HUES48 (cell line): ENCODE measurements at regions not wholly inside any gene's neighbourhood (a gene's known extent, or its start where the extent isn't known, plus 50 kb on each side); places are given as distances from the start of the nearest gene placed in this dataset.

Experiments used
- H3K27ac ChIP-seq: one replicate; pipeline ENCODE4 v1.7.0; 2013; ENCODE audit warnings: low read depth, low read length, inconsistent platforms
- H3K27me3 ChIP-seq: 2 replicates; pipeline ENCODE4 v1.6.1; 2013; ENCODE audit warnings: mild to moderate bottlenecking, low read length; ENCODE audit not compliant: control insufficient read depth, insufficient read depth
- H3K36me3 ChIP-seq: 2 replicates; pipeline ENCODE4 v1.6.1; 2013; ENCODE audit warnings: low read length; ENCODE audit not compliant: control insufficient read depth, insufficient read depth
- H3K4me1 ChIP-seq: 2 replicates; pipeline ENCODE4 v1.6.1; 2013; ENCODE audit warnings: mild to moderate bottlenecking, low read length; ENCODE audit not compliant: control insufficient read depth, insufficient read depth
- H3K4me3 ChIP-seq: 2 replicates; pipeline ENCODE4 v1.5.1; 2013; ENCODE audit warnings: mild to moderate bottlenecking, low read depth, low read length
- H3K9ac ChIP-seq: 2 replicates; pipeline ENCODE4 v1.6.1; 2013; ENCODE audit warnings: mild to moderate bottlenecking, low read depth, low read length, moderate library complexity
- H3K9me3 ChIP-seq: 2 replicates; pipeline ENCODE4 v1.6.1; 2013; ENCODE audit warnings: low read length; ENCODE audit not compliant: control insufficient read depth, insufficient read depth

DNA sequence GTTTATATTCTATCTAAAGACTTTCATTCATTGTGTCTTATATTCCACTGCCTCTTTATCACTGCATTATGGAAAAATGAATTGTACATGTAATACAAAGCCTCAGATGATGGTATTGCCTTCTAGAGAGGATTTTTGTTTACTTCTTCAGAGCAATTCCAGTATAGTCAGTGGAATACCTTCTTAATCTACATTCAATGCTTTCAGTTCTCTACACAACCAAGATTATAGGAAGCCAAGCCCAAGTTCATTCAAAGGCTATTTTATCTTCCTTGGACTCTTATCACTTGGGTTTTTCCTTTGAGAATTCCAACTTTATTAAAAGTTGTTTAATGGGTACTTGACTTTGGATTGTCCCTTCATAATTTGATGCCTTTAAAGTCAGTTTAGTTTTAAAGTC lies 1971.0 kb upstream of the FLRT2 start:
- Histone ChIP-seq H3K27me3 (no peaks in the 10 kb centered on the region), H3K4me3 (no peak overlapping the region), H3K36me3 (no peaks in the 10 kb centered on the region), H3K9me3 (no peaks in the 10 kb centered on the region), H3K27ac (no peak overlapping the region), H3K9ac (no peak overlapping the region), H3K4me1 (no peaks in the 10 kb centered on the region)

DNA sequence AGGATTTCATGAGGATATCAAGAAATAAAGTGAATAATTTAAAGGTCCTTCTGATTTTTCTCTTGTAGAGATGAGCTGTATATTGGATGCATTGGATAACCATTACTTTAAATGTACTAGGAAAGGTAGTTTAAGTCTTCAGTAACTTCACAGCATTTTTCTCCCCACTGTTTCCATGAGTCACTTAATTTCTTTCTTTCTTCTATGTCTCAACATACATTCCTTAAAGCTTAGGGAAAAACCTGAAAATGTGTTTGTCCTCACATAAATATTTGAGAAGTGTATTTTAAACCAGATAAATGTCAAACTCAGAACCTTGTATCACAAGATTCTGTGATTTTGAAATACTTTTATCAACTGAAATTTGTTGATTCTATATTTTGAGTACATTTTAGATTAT lies 1970.2 kb upstream of the FLRT2 start:
- Histone ChIP-seq H3K4me3 (no peak overlapping the region), H3K9me3 (no peaks in the 10 kb centered on the region), H3K27ac (no peak overlapping the region), H3K27me3 (no peaks in the 10 kb centered on the region), H3K36me3 (no peaks in the 10 kb centered on the region), H3K9ac (no peak overlapping the region), H3K4me1 (no peaks in the 10 kb centered on the region)

DNA sequence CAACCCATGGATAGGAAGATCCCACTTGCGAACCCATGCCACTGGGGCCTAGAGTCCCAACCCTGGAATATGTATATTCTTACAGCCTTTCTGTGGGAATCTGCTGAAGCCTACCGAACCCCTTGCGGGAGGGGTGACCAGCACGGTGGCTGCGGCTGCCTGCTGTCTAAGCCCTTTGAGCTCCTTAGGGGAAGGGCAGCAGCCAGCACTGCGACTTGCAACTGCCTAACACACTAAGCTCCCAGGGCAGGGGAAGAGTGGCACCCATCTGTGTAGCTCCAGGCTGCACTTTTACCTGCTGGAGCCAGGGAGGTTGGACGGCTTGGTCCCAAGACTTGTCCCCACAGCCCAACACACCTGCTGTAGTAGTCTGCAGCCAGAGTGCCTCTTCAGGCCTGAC lies 1968.7 kb upstream of the FLRT2 start:
- H3K9me3 ChIP-seq, result no peaks in the 10 kb centered on the region
- H3K27me3 ChIP-seq, result no peaks in the 10 kb centered on the region
- H3K36me3 ChIP-seq, result no peaks in the 10 kb centered on the region
- H3K4me3 ChIP-seq, result no peak overlapping the region
- no peak overlapping the region for H3K27ac ChIP-seq
- no peaks in the 10 kb centered on the region for H3K4me1 ChIP-seq
- H3K9ac ChIP-seq, result no peak overlapping the region

DNA sequence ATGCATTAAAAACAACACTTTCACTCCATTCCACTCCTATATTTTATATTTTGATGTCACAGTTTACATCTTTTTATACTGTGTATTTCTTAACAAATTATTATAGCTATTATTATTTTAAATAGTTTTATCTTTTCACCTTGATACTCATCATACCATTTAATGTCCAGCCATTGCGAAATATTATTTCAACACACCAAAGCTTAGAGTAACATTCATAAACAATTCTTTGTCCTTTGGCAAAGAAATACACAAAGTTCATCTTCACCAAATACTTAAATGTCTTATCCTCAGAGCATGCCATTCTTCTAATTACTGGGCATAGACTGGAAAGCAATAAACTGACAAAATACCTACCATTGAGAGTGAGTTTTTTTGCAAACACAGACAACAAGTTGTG lies 1963.4 kb upstream of the FLRT2 start:
- H3K36me3 ChIP-seq, result no peaks in the 10 kb centered on the region
- no peak overlapping the region for H3K4me3 ChIP-seq
- H3K9me3 ChIP-seq, result no peaks in the 10 kb centered on the region
- no peak overlapping the region for H3K9ac ChIP-seq
- H3K27me3 ChIP-seq, result no peaks in the 10 kb centered on the region
- H3K4me1 ChIP-seq, result no peaks in the 10 kb centered on the region
- H3K27ac ChIP-seq, result no peak overlapping the region

- Histone ChIP-seq H3K9ac (no peak overlapping the region), H3K27ac (no peak overlapping the region), H3K27me3 (no peaks in the 10 kb centered on the region), H3K9me3 (no peaks in the 10 kb centered on the region), H3K36me3 (no peaks in the 10 kb centered on the region), H3K4me3 (no peak overlapping the region), H3K4me1 (no peaks in the 10 kb centered on the region)
These were observed 1961.8 kb upstream of the FLRT2 start for GRCh38 chr14:83568141-83568540.

DNA sequence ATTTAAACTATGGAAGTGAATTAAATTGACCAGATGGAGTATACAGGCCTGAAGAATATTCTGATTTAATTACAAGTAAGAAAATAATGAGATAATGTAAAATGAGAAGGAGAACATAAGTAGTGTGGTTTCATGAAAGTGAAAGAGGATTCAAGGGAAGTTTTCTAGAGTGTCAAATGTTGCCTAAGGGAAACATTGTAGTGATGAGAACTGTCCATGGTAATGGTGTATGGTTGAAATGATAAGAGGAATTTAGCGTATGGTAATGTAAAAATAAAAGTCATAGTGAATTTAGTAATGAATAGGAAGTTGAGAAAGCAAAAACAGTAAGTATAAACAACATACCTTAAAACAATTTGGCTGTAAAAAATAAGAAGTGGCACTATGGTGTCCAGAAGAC lies 1954.6 kb upstream of the FLRT2 start:
- Histone ChIP-seq H3K9ac (no peak overlapping the region), H3K36me3 (no peaks in the 10 kb centered on the region), H3K4me1 (no peaks in the 10 kb centered on the region), H3K27me3 (no peaks in the 10 kb centered on the region), H3K27ac (no peak overlapping the region), H3K9me3 (no peaks in the 10 kb centered on the region), H3K4me3 (no peak overlapping the region)

DNA sequence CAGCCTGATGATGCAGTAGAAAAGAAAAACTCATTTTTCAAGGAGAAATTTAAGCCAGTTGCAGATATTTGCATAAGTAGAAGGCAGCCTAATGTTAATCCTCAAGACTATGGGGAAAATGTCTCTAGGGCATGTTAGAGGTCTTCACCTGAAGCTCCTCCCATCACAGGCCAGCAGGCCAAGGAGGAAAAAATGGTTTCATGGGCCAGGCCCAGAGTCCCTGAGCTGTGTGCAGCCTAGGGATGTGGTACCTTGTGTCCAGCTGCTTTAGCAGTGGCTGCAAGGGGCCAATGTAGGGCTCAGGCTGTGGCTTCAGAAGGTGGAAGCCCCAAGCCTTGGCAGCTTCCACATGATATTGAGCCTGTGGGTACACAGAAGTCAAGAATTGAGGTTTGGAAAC lies 1946.7 kb upstream of the FLRT2 start:
- peaks cover 11% of the 10 kb centered on the region for H3K9me3 ChIP-seq
- H3K36me3 ChIP-seq, result no peaks in the 10 kb centered on the region
- H3K27me3 ChIP-seq, result no peaks in the 10 kb centered on the region
- no peaks in the 10 kb centered on the region for H3K4me1 ChIP-seq
- H3K9ac ChIP-seq, result no peak overlapping the region
- H3K4me3 ChIP-seq, result no peak overlapping the region
- no peak overlapping the region for H3K27ac ChIP-seq

GRCh38 chr14:83594874-83595273 lies 1935.1 kb upstream of the FLRT2 start:
- no peaks in the 10 kb centered on the region for H3K4me1 ChIP-seq
- H3K9me3 ChIP-seq, result peaks cover 5% of the 10 kb centered on the region; the same call in 1 of the 2 replicates
- H3K27me3 ChIP-seq, result no peaks in the 10 kb centered on the region
- H3K36me3 ChIP-seq, result no peaks in the 10 kb centered on the region
- H3K4me3 ChIP-seq, result no peak overlapping the region
- H3K9ac ChIP-seq, result no peak overlapping the region
- H3K27ac ChIP-seq, result no peak overlapping the region

DNA sequence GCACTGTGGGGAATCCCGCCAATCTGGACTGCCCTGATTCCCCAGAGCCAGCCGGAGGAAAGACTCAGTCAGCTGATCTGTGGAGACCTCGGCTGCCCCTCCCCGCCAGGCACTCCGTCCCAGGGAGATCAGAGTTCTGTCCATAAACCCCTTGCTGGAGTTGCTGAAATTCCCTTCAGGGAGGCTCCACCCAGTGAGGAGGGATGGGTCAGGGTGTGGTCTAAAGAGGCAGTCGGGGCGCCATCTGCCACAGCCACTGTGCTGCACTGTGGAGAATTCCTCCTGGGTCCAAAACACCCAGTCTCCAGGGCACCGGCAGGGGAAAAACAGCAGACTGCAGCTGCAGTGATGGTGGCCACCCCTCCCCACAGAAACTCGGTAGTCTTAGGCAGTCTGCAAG lies 1922.3 kb upstream of the FLRT2 start:
- no peak overlapping the region for H3K9ac ChIP-seq

DNA sequence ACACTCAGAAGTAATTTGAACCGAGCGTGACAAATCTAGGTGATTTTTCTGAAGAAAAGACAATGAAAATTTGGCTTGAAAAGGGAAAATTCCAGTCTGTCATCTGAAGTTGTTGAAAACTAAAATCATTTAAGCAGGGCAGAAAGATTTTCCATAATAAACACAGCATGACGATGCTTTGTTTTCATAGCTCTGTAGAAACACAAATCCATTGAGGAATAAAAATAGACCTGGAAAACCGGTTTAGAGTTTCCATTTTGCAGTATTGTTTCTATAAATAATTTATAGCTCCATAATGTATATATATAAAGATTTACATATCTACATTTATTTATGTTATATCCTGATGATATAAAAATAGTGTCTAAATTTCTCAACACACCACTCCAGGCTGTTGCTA lies 1918.5 kb upstream of the FLRT2 start:
- Histone ChIP-seq H3K9ac (no peak overlapping the region), H3K27ac (no peak overlapping the region), H3K4me1 (no peaks in the 10 kb centered on the region), H3K36me3 (no peaks in the 10 kb centered on the region), H3K4me3 (no peak overlapping the region), H3K27me3 (no peaks in the 10 kb centered on the region), H3K9me3 (no peaks in the 10 kb centered on the region)

More for the DNA sequence above, 1922.3 kb upstream of the FLRT2 start:
- Histone ChIP-seq H3K27ac (no peak overlapping the region), H3K27me3 (no peaks in the 10 kb centered on the region), H3K36me3 (no peaks in the 10 kb centered on the region), H3K9me3 (no peaks in the 10 kb centered on the region), H3K4me1 (no peaks in the 10 kb centered on the region), H3K4me3 (no peak overlapping the region)

- H3K27me3 ChIP-seq, result no peaks in the 10 kb centered on the region
These were observed 1918.0 kb upstream of the FLRT2 start for GRCh38 chr14:83611906-83612390.

DNA sequence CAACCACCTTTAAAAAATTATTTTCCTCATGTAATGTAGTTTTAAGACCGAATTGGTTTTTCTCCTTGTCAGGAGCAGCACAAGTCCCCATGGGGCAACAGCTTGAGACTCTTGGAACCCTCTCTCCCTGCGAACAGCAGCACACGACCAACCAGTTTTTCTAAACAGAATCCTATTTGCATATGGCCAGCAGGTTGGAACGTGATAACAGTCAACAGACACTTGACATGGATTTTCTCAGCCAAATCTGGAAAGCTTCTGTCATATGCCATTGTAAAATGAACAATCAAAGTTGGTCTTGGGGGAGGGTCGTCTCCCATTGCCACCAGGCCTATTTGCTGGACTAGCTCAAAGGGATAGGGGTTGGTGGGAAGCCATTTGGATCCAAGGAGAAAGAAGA lies 1915.0 kb upstream of the FLRT2 start:
- no peaks in the 10 kb centered on the region for H3K27me3 ChIP-seq
- no peaks in the 10 kb centered on the region for H3K36me3 ChIP-seq
- no peak overlapping the region for H3K27ac ChIP-seq
- no peaks in the 10 kb centered on the region for H3K9me3 ChIP-seq
- H3K9ac ChIP-seq, result no peak overlapping the region
- no peaks in the 10 kb centered on the region for H3K4me1 ChIP-seq
- no peak overlapping the region for H3K4me3 ChIP-seq

More at GRCh38 chr14:83611906-83612390, 1918.0 kb upstream of the FLRT2 start:
- Histone ChIP-seq H3K4me3 (no peak overlapping the region), H3K4me1 (no peaks in the 10 kb centered on the region), H3K36me3 (no peaks in the 10 kb centered on the region), H3K9ac (no peak overlapping the region), H3K27ac (no peak overlapping the region), H3K9me3 (no peaks in the 10 kb centered on the region)
